HG02759 (cell line): ENCODE measurements at regions not wholly inside any gene's neighbourhood (a gene's known extent, or its start where the extent isn't known, plus 50 kb on each side); places are given as distances from the start of the nearest gene placed in this dataset.
"Not testable (repeated sequence)": the region's sequence is repeated elsewhere in the genome, so short reads cannot be mapped to it uniquely, and the experiment has no call there.

Source experiments
- ATAC-seq: cut with Tn5 transposase; IDR thresholded peaks from one replicate; pipeline ENCODE4 v1.9.1; 2021; ENCODE audit warnings: mild to moderate bottlenecking, moderate library complexity; ENCODE audit not compliant: unreplicated experiment

DNA sequence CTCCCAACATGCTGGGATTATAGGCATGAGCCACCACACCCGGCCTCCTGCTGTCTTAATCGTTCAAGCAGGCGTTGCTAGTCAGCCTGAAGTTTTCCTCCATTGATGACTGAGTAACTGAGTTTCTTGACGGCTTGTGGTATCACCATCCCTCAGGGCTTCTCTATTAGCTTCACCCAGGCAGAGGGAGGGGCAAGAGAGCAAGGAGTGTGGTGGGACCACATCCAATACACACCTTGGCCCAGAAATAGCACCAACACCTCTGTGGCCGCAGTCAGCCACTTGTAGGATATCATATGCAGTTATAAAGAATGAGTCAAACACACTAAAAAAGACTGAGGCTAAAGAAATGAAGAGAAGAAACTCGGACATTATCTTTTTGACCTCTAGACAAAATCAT, 1009.4 kb upstream of the CELF4 start:
- ATAC-seq, result no peak

DNA sequence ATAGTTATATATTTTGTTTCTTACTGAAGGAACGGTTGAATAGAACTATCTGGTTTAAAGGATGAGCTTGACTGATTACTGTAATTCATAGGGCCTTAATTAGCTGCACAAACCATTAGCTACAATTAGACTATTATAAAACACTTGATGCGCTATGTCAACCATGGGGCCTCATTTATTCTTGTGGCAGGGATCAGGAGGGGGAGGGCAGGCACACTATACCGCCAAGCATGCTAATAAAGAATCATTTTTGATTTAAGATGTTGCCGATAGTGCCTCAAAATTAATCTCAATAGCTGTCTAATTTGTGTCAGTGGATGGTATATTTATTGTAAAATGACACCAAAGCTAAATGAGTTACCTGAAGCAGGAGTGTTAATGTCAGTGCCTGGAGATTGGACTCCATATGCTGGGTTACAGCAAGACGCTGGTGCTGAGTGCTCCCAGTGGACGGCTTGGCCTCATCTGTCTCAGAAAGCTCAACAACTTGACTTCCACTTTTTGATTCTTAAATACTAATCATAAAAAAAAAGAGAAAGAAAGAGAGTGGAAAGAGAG, 1007.0 kb upstream of the CELF4 start:
- no peak for ATAC-seq

DNA sequence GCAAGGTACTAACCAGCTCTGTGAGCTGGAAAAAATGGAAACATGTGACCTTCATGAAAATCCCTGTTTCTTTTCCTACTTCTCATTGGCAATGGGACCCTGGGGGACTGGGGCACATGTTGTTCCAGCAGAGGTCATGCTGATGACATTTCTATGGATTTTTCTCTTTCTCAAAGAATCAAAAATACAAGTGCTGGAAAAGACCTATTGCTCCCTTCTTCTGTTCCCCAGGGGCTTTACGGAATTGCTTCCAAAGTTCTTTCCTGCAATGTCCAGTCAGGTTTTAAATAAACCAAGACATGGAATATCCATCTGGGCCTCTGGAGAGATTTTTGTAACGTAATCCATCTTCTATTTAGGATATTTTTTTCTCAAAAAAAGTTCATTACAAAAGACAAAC, 1006.1 kb upstream of the CELF4 start:
- ATAC-seq, result no peak

DNA sequence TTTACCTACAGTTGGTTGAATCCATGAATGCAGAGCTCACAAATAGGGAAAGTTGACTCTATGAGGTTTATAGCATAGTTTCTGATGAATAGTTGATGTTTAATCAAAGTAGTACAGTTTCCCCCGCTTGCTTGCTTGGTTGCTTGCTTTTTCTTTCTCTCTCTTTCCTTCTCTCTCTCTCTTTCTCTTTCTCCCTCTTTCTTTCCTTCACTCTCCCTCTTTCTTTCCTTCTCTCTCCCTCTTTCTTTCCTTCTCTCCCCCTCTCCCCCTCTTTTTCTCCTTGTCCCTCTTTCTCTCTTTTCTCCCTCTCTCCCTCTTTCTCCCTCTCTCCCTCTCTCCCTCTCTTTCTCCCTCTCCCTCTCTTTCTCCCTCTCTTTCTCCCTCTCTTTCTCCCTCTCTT, 999.9 kb upstream of the CELF4 start:
- no peak for ATAC-seq

DNA sequence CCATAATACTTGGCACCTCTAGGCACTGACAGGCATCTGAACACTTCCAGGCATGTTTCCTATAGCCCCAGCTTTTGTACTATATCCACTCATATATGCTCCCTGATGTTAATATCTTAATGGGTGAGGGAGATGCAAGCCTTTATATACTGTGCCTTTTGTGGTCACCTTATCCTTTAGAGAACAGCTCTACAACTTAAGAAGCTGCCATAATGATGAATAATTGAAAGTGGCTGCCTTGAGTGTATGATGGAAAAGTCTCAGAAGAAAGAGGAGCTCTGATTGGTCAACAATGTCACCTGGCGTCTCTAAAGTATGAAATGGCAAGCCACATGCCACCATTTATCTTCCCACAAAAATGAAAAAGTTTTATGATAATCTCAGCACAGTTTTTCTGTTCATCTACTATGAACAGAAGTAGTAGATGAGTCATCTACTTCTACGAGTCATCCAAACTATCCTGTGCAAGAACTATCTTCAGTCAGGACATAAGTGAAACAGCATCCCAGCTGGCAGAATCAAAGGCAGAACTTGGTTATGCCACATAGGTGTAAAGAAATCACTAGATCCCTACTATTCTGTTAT, 997.9 kb upstream of the CELF4 start:
- ATAC-seq, result no peak

DNA sequence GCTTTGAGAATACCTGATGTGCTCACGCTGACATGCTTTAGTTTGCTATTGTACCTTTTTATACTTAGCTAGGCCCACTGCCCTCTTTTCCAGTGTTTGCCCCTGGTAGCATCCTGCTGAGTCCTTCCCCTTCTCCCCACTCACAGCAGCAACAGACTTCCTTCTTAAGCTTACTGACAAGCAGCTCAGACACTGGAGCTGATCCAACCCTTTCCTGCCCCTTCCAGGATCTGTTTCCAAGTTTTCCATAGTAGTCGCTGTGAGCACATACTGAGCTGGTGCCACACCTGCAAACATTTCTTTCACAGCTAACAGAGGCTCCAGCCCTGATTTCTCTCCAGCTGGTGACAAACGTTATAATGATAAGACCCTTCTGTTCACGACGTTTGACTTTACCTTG, 991.4 kb upstream of the CELF4 start:
- no peak for ATAC-seq

DNA sequence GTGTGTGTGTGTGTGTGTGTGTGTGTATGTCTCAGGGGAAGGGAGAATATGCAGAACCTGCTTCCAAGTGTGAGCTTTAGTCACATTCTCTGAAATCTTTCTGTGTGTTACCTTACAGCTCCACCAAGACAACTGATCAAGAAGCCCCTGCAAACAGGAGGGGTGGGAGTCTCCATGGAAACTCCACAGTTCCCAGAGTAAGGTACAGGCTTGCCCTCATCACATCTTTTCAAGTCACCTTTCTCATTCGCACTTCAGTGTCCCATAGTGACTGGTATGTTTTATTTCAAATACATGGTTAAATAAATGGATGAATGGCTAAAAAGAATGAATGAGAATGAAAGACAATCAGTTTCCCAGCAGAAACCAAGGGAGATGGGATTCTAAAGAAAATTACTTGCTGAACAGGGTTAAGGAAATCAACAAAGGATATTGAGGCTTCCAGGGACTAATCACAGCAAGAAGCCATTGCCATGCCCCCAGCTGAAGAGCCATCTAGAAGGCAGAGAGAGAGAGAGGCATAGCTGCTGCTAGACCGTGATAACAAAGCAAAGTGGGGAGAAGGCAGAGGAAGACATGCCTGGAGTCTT, 987.2 kb upstream of the CELF4 start:
- ATAC-seq, result no peak

DNA sequence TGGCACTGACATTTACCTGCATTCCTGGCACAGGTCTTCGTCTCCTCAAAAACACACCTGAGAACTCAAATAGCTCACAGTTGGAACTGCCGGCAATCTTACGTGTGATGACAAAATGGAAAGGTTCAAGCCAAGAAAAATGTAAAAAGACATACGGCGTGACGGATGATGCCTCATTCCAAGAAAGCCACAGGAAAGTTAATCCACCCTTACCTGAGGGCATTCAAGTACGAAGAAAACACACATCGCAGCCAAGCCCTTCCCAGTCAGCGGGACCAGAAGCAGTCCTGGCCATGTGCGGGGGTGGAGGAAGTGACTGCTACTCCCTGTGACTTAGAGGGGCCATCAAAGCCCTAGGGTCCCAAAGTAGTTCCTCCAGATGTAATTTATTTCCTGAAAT, 986.3 kb upstream of the CELF4 start:
- no peak for ATAC-seq

DNA sequence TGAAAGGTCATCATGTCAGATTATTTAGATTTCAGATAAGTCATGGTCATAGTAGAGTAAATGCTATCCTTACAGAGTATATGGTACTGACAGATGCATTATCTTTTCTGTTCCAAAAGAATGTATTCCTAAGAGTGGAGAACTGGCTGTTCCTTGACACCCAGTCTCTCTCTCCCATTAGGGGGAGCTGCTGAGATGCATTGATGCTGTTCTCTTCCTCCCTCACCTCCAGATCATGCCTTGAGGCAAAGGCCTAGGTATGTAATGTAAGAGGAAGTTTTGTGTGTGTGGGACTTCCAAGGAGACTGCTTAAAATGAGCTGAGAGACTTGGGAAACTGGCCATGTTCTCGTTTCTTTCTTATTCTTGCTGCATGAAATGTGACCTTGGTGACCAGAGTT, 979.5 kb upstream of the CELF4 start:
- ATAC-seq, result peak; percentile 71

DNA sequence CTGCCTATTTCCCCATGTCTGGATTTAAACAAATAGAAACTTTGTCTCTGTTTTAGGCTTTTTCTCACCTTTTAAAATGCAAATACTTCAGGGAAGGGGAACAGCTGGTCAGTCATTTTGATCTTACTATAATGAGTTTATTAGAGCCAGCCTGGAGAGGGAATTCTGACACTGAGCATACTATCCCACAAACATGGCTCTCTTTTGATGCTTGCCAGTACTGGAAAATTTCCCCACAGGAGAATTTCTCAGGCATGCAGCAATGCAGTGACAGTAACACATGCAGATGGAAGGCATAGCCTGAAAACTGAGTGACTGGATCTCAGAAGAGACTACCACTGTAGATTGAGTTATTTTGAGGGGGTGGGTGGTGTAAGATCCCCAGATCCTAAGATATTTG, 974.3 kb upstream of the CELF4 start:
- ATAC-seq, result no peak

DNA sequence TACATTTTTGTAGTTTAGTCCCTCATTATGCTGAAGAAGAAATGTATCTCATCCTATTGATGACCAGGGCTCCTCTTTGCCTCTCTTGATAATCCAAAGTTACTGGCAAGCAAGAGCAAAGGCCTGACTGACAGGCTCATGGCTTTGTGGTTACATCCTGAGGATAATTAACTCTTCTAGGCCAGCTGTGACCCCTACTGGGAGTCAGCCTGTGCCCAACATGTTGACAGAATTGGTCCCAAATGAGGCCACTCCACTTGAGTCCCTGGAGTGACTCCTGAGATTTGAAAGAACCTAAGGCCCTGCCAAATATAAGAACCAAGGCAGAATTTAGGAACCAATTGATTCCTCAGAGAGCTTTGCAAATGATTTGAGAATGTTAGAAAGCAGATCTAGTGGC, 973.8 kb upstream of the CELF4 start:
- no peak for ATAC-seq

DNA sequence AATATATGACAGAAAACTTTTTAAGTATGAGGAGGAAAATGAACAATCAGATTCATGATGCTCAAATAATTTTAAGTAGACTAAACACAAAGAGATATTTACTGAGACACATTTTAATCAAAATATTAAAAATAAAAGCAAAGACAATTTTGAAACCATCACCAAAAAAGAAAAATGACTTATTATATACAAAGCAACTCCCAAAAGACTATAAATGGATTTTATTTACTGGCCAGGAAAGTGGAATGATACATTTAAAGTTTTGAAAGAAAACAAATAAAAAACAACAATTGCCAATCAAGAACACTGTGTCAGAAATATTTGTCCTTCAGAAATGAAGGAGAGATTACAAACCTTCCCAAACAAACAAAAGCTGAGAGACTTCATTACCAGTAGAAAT, 968.5 kb upstream of the CELF4 start:
- no peak for ATAC-seq

DNA sequence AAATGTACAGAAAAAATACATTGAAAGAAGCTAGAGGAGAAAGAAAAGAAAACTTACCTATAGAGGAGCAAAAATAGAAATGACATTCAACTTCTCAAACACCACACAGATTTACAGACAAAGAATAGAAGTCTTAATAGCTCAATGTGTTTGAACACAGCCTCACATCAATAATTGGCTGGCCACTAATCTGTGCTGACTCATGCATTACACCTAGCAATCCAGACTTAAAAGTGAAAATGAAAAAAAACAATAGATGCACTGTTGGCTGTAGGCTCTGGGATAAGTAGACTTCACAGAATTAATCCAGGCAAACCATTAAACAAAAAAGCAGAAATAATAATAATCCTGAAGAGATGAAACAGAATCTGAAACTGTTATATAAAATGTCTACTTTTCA, 961.3 kb upstream of the CELF4 start:
- no peak for ATAC-seq

DNA sequence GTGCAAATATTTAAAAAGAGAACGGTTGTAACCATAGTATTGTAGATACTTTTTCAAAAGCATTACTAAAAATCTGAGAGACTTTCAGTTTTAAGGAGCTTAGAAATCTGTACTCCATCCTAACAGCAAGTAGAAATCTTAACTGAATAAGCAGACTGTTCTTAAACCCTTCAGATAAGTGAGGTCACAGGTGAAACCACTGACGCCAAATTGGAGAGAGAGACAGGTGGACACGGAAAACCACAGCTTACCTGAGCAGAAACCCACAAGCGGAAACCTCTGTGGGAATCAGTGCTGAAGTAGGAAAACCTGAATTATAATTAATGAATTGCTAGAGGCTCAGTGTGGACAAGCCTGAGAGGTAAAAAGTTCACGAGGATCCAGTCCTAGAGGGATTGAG, 959.4 kb upstream of the CELF4 start:
- ATAC-seq, result no peak

DNA sequence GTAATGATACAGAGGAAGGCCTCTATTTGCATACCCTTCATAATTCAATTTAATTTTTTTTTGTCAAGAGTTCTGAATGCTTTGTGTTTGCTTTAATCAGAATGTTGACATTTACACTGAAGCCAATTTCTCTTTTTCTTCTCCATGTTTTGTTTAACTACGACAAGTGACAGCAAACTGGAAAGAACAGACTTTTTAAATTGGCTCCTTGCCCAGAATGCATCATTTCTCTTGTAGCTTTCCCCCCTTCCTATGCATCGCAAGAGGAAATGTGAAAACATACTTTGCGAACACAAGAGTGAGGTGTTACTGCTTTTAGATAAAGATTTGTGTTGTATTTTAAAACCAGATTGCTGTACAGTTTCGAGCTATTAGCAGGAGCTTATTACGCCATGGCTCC, 955.2 kb upstream of the CELF4 start:
- ATAC-seq, result no peak

DNA sequence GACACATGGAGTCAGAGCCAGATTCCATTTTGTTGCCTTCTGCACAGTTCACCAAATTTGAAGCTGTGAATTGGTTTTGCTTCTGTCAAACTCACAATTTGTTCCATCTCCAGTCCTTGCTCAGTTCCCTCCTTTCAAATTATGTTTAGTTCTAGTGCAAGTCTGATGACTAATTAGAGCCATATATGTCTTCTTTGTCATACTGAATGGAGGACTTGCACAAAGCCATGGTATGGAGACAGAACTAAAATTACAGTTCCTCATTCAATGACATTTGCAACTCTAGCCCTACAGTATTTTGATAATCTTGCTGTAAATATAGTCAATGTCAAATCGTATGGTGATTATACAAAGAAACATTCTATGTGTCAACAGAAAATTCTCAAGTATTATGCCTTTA, 936.9 kb upstream of the CELF4 start:
- ATAC-seq, result no peak

DNA sequence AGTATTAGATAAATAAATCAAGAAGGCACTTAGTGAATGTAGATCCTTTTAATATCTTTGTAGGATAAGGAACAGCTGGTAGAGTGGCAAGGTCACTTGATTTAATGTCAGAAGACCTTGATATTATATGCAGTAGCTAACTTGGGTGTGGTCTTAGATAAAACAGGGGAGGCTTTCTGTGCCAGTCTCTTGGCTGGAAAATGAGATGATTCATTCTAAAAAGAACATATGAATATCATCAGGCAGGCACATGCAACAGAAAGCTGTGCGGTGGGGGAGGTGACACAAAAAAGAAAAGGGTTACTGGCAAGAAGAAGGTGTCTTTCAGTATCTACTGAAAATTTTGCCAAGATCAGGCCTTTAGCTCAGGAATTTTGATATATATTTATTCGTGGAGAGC, 931.7 kb upstream of the CELF4 start:
- ATAC-seq, result no peak

DNA sequence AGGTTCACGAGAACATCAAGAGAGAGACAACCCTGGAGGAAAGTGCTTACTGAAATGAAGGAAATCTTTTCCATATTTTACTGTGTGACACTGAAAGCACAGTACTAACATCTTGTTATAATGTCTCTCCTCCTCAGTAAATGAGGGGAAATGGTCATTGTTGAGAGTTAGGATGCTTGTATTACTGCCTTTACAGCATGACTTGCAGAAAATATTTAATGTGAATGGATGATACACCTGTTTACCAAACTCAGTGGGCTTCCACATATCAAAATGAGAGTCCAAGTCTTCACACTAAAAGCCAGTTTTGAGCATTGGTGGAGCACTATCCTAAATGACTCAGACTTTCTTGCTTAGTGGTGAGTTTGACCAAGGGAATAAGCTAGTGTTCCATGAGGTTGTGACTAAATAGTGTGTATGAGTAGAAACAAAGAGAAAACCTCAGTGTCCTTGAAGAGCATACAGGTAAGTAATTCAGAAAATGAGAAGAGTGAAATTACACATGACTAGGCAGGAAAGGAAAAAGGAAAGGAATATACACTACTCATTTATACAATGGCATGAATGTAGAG, 930.7 kb upstream of the CELF4 start:
- no peak for ATAC-seq

DNA sequence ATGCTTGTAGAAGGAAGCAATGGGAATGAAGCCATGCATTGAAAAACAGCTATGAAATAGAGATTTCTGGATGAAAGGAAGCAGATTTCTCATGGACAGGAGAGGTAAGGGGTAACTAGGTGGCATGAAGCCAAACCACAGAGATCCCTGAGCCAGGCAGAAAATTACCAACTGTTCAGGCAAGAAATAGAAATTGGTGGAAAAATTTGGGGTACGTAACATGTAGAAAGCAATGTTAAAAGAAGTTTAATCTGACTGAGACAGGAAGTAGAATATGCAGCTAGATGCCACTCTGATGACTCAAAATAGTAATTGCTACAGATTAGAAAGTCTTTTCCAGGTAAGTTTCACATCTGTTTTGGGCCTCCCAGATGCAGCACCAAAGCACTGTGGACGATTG, 928.5 kb upstream of the CELF4 start:
- no peak for ATAC-seq

DNA sequence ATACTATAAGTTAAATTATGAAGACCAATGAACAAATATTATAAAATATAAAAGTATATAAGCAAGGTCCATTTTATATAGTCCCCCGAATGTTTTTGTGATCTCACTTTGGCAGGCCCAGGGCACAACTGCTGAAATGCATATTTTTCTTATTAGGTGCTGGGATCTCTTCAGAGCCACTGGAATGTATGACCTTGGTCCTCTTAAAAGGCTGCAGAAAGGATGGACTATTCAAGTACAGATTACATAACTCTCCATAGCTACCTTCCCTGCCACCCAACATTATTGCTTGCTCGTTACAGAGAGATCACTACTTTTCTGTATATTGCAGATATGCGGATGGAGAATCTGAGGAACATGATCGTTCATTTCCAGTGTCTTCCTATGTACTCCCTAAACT, 925.6 kb upstream of the CELF4 start:
- no peak for ATAC-seq

DNA sequence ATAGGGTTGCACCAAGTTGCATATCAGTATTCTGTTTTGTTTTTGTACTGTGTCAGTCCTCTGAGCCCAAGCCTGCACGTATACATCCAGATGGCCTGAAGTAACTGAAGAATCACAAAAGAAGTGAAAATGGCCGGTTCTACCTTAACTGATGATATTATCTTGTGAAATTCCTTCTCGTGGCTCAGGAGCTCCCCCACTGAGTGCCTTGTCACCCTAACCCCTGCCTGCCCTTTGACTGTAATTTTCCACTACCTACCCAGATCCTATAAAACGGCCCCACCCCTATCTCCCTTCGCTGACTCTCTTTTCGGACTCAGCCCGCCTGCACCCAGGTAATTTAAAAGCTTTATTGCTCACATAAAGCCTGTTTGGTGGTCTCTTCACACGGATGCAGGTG, 924.1 kb upstream of the CELF4 start:
- not testable (repeated sequence) for ATAC-seq

DNA sequence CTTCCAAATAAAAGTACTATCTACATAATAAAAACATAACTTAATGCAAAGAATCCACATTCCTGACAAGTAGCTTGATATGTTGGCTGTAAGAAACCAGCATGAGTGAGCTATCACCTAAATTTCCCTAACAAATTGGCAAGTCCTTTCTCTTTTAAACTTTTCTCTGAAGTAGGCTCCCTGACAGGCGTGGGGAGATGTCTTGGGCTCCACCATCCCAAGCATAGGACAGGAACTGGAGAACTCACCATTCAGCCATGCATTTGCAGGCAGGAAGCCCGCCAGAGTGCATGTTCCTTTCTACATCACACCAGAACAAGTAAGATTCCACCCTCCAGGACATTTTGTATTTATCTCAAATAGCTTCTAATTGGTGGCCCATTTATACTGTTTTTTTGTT, 921.9 kb upstream of the CELF4 start:
- no peak for ATAC-seq

DNA sequence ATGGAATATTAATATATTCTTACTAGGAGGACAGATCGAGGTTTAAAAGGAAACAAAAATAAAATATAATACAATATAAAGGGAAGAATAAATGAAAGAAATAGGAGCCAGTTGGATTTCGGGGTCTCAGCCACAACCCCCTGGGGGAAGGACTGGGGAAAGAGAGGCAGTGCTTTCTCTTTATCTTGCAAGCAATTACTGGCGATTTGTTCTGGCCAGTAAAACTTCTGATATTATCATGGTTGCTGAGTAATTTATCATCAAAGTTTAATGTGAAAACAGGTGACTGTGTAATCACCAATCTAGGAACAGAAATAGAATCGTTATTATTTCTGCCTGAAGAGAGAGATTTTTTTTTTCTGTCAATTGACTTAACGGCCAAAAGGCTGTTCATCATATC, 917.7 kb upstream of the CELF4 start:
- ATAC-seq, result no peak
